ENCODE measurements at regions not wholly inside any gene's neighbourhood (a gene's known extent, or its start where the extent isn't known, plus 50 kb on each side); places are given as distances from the start of the nearest gene placed in this dataset.
A peak's percentile ranks its signal among the peaks of the same experiment; 100 is the strongest.

DNA sequence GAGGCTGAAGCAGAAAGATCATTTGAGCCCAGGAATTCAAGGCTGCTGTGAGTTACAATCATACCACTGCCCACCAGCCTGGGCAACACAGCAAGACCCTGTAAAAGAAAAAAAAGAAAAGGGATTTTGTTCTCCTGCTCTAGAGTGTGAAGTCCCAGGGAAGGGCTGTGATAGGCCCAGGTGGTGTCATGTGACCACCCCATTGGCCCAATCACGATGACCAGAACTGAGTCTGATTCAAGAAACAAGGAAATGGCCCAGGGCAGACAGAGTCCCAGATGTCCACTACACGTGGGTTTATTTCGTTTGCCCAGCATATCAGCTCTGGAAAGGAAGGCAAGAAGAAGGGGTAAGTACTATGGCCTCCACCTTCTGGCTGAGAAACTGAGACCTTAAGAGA lies 81.3 kb upstream of the CUX1 start:
- POLR2A ChIA-PET: no interaction called here
- CTCF ChIA-PET: no interaction called here
- Mint-ChIP-seq H3K27me3 (ENCODE audit: low read depth) (peaks cover 5% of the 10 kb centered on the region), H3K4me1 (peaks cover 43% of the 10 kb centered on the region), H3K27ac (no peak overlapping the region; the same call in 1 of the 2 replicates), H3K36me3 (0 out of 2 replicates have a peak, but pooled peaks cover 3% of the 10 kb centered on the region), H3K9me3 (0 out of 2 replicates have a peak, but pooled peaks cover 3% of the 10 kb centered on the region), H3K4me3 (no peak overlapping the region)
- ATAC-seq (no peak), DNase-seq (ENCODE audit: low spot score) (no peak)
- TF ChIP-seq, protein P1, sequence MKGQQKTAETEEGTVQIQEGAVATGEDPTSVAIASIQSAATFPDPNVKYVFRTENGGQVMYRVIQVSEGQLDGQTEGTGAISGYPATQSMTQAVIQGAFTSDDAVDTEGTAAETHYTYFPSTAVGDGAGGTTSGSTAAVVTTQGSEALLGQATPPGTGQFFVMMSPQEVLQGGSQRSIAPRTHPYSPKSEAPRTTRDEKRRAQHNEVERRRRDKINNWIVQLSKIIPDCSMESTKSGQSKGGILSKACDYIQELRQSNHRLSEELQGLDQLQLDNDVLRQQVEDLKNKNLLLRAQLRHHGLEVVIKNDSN (CRISPR knock-in tag; IDR thresholded peaks at IDR 0.05): peak; percentile 42; the same call in 1 of the 2 replicates
- TF ChIP-seq NFYB (CRISPR knock-in tag; conservative IDR thresholded peaks at IDR 0.05; ENCODE audit: low read depth): 0 out of 2 replicates have a peak, but pooled peaks have one; percentile 20
- TF ChIP-seq SOX15 (CRISPR knock-in tag; IDR thresholded peaks at IDR 0.05): no peak
- TF ChIP-seq, protein P2, sequence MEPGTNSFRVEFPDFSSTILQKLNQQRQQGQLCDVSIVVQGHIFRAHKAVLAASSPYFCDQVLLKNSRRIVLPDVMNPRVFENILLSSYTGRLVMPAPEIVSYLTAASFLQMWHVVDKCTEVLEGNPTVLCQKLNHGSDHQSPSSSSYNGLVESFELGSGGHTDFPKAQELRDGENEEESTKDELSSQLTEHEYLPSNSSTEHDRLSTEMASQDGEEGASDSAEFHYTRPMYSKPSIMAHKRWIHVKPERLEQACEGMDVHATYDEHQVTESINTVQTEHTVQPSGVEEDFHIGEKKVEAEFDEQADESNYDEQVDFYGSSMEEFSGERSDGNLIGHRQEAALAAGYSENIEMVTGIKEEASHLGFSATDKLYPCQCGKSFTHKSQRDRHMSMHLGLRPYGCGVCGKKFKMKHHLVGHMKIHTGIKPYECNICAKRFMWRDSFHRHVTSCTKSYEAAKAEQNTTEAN (CRISPR knock-in tag; IDR thresholded peaks at IDR 0.05): no peak
- TF ChIP-seq ELF4 (CRISPR knock-in tag; IDR thresholded peaks at IDR 0.05; ENCODE audit: low read depth): no peak
- TF ChIP-seq CREM (CRISPR knock-in tag; IDR thresholded peaks at IDR 0.05): no peak
- TF ChIP-seq GABPB1 (CRISPR knock-in tag; IDR thresholded peaks at IDR 0.05): no peak
- no peak for TF ChIP-seq ZNF423 (CRISPR knock-in tag; IDR thresholded peaks at IDR 0.05)
- TF ChIP-seq, protein P3, sequence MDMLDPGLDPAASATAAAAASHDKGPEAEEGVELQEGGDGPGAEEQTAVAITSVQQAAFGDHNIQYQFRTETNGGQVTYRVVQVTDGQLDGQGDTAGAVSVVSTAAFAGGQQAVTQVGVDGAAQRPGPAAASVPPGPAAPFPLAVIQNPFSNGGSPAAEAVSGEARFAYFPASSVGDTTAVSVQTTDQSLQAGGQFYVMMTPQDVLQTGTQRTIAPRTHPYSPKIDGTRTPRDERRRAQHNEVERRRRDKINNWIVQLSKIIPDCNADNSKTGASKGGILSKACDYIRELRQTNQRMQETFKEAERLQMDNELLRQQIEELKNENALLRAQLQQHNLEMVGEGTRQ (CRISPR knock-in tag; IDR thresholded peaks at IDR 0.05): peak; percentile 73
- TF ChIP-seq, protein P4, sequence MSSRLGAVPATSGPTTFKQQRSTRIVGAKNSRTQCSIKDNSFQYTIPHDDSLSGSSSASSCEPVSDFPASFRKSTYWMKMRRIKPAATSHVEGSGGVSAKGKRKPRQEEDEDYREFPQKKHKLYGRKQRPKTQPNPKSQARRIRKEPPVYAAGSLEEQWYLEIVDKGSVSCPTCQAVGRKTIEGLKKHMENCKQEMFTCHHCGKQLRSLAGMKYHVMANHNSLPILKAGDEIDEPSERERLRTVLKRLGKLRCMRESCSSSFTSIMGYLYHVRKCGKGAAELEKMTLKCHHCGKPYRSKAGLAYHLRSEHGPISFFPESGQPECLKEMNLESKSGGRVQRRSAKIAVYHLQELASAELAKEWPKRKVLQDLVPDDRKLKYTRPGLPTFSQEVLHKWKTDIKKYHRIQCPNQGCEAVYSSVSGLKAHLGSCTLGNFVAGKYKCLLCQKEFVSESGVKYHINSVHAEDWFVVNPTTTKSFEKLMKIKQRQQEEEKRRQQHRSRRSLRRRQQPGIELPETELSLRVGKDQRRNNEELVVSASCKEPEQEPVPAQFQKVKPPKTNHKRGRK (CRISPR knock-in tag; IDR thresholded peaks at IDR 0.05; ENCODE audit: borderline replicate concordance): no peak
- no peak for TF ChIP-seq ZNF416 (CRISPR knock-in tag; IDR thresholded peaks at IDR 0.05)
- no peak for TF ChIP-seq CREB1 (CRISPR knock-in tag; IDR thresholded peaks at IDR 0.05)
- TF ChIP-seq NFATC4 (CRISPR knock-in tag; IDR thresholded peaks at IDR 0.05): no peak
- no peak for TF ChIP-seq SMAD4 (CRISPR knock-in tag; IDR thresholded peaks at IDR 0.05)
- no peak for TF ChIP-seq KAT7 (CRISPR knock-in tag; IDR thresholded peaks at IDR 0.05; ENCODE audit: borderline replicate concordance)

DNA sequence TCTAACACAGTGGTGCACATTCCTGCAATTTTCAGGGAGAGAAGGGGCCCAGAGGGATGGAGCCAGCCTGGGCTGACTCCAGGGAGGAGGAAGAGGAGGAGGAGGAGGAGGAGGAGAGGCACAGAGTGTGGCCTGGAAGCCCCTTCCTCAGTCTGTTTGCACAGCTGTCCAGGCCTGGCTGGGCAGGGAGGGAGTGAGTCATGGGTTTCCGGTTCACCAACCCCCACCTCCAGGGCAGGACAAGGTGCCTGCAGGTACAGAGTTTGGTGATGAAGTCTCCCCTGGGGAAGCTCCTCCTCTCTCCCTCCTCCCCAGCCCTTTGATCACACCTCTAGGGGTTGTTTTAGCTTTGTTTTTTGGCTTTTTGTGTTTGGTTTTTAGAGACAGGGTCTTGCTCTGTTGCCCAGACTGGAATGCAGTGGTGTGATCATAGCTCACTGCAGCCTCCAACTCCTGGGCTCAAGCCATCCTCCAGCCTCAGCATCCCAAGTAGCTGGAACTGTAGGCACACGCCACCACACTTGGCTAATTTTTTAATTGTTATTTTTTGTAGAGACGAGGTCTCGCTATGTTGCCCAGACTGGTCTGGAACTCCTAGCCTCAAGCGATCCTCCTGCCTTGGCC lies 77.5 kb upstream of the CUX1 start:
- H3K9me3 Mint-ChIP-seq: 0 out of 2 replicates have a peak, but pooled peaks cover 3% of the 10 kb centered on the region
- H3K27ac Mint-ChIP-seq: 0 out of 2 replicates have a peak overlapping the region, but pooled peaks have one; percentile 19
- 0 out of 2 replicates have a peak, but pooled peaks cover 3% of the 10 kb centered on the region for H3K36me3 Mint-ChIP-seq
- no peak overlapping the region for H3K4me3 Mint-ChIP-seq
- TF ChIP-seq, protein P5, sequence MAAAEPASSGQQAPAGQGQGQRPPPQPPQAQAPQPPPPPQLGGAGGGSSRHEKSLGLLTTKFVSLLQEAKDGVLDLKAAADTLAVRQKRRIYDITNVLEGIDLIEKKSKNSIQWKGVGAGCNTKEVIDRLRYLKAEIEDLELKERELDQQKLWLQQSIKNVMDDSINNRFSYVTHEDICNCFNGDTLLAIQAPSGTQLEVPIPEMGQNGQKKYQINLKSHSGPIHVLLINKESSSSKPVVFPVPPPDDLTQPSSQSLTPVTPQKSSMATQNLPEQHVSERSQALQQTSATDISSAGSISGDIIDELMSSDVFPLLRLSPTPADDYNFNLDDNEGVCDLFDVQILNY (CRISPR knock-in tag; IDR thresholded peaks at IDR 0.05): no peak
- TF ChIP-seq, protein P6, sequence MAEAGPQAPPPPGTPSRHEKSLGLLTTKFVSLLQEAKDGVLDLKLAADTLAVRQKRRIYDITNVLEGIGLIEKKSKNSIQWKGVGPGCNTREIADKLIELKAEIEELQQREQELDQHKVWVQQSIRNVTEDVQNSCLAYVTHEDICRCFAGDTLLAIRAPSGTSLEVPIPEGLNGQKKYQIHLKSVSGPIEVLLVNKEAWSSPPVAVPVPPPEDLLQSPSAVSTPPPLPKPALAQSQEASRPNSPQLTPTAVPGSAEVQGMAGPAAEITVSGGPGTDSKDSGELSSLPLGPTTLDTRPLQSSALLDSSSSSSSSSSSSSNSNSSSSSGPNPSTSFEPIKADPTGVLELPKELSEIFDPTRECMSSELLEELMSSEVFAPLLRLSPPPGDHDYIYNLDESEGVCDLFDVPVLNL (CRISPR knock-in tag; IDR thresholded peaks at IDR 0.05; ENCODE audit: borderline replicate concordance, low read depth): no peak
- TF ChIP-seq ZNF263 (CRISPR knock-in tag; IDR thresholded peaks at IDR 0.05; ENCODE audit: low read depth) (peak; percentile 85), ZNF121 (CRISPR knock-in tag; IDR thresholded peaks at IDR 0.05) (peak; percentile 30; the same call in 1 of the 2 replicates), CREM (CRISPR knock-in tag; IDR thresholded peaks at IDR 0.05) (no peak)
- ChIA-PET CTCF (interaction anchor here (0.8 to 1.1 kb wide), 2 partner anchors 65 to 78 kb away, joined by 3 to 4 read pairs; partner anchors contain the start of gene CUX1), POLR2A (no interaction called here)
- DNase-seq (ENCODE audit: low spot score): no peak
- no peak for ATAC-seq
- H3K27me3 Mint-ChIP-seq (ENCODE audit: low read depth): peaks cover 5% of the 10 kb centered on the region
- peaks cover 32% of the 10 kb centered on the region for H3K4me1 Mint-ChIP-seq
